ENCODE measurements at regions not wholly inside any gene's neighbourhood (a gene's known extent, or its start where the extent isn't known, plus 50 kb on each side); places are given as distances from the start of the nearest gene placed in this dataset.
"Not testable (repeated sequence)": the region's sequence is repeated elsewhere in the genome, so short reads cannot be mapped to it uniquely, and the experiment has no call there.

GRCh38 chr20:41783423-41784208 is 165.4 kb upstream of the CHD6 start:
- no peak for DNase-seq

DNA sequence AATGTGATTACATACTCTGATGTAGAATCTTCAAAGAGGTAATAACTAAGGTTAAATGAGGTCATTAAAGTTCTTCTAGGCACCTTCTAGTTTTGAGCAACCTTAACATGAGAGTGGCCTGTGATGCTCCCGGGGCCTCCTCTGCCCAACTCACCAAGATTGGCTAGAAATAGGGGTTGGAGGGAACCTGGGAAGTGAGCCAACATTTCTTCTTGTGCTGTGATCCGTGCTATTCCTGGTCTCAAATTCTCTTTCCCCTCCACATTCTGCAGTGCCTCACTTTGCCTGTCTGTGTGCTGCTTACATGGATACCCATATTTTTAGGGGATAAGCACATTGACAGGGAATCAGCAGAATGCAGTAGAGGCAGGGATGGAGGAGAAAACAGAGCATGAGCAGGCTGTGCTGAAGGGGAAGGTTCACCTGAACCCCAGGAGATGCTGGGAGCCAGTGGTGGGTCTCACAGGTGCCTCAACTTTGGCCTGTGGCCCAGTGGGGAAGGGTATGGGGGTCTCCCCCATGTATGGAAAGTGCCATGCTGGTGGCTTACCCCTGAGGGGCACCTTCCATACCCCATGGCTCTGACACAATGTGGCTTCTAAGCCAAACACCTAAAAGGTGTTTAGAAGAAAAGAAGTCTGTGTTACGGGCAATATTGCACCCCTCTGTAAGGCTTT is 164.7 kb upstream of the CHD6 start:
- no peak for DNase-seq

- DNase-seq, result no peak
These were observed 164.1 kb upstream of the CHD6 start for GRCh38 chr20:41782255-41782654.

DNA sequence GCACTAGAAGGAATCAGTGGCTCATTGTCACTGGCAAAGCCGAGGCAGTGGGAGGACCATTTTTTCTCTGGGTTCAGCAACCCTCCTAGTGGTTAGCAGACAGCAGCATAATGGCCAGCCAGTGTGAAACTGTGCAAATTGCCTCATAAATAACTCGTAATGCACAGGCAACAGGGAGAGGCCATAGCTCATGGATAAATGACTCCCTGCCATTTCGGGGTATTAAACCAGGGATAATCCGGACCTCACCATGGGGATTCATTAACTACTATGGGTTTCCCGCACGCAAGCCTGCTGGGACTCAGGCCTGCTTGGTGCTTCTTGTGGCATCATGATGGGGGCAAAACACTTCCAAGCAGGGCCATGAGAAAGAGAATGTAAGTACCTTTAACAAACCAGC is 158.2 kb upstream of the CHD6 start:
- DNase-seq, result no peak

DNA sequence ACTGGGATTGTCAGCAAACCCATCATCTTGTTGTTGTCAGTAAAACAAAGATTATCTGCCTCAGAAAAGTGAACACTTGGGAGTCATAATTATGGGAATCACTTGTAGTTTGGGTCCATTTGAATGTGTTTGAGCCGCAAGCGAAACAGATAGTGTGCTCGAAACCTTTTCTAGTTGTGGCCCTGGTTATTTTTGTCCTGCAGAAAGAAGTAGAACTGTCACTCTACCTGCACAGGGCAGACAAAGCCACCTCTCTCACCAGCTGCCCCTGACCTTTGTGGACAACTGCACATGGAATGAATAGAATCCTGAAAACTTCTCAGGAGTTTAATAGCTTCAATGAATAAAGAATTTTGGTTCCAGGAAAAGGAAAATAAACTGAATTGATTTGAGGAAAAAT is 156.1 kb upstream of the CHD6 start:
- no peak for DNase-seq

DNA sequence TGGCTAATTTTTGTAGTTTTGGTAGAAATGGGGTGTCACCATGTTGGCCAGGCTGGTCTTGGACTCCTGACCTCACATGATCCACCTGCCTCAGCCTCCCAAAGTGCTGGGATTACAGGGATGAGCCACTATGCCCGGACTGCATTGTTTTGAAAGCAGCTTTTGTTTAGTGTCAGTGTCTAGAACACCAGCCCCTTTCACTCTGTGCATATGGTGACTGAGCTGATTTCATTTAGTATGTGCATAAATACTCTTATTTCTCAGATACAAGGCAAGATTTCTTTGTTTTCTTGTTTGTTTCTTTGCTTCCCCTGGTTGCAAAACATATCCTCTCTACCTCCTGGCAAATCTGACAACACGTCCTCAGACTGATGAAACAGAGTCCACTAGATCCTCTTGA is 152.8 kb upstream of the CHD6 start:
- DNase-seq, result no peak

GRCh38 chr20:41770427-41770826 is 152.2 kb upstream of the CHD6 start:
- DNase-seq, result no peak

DNA sequence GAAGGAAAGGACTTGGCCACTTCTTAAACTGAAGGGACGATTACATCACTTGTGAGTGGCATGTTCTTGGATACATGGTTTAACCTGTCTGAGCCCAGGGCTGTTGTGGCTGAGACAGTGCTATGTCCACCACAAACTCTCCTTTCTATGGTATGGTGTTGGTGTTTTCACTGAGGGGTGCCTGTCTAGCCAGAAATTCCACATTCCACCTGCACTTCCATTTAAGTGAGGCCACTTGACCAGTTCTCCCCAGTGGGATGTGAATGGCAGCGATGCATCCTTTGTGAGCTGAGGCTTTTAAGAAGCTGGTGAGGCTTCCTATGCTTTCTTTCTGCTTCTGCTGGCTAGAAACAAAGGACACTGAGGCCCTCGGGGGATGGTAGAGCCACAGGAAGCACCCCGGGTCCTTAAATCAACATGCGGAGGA is 151.4 kb upstream of the CHD6 start:
- DNase-seq, result no peak

DNA sequence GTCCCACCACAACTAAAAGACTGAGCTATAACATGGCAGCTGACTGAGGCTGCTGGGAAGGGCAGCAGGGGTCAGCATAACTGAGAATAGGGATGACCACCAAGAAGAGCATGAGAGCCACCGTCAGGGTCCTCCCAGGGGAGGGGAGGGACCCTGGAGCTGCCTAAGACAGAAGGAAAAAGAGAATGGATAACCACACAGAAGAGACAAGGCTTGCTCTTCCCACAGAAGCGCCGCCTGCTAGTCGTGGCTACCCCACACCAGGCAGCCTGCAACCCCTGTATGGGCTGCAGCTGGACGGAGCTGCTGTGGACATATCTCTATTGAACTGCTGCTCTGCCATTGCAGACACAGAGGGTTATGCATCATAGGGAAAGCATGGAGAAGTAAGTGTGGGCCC is 132.0 kb upstream of the CHD6 start:
- DNase-seq, result no peak

DNA sequence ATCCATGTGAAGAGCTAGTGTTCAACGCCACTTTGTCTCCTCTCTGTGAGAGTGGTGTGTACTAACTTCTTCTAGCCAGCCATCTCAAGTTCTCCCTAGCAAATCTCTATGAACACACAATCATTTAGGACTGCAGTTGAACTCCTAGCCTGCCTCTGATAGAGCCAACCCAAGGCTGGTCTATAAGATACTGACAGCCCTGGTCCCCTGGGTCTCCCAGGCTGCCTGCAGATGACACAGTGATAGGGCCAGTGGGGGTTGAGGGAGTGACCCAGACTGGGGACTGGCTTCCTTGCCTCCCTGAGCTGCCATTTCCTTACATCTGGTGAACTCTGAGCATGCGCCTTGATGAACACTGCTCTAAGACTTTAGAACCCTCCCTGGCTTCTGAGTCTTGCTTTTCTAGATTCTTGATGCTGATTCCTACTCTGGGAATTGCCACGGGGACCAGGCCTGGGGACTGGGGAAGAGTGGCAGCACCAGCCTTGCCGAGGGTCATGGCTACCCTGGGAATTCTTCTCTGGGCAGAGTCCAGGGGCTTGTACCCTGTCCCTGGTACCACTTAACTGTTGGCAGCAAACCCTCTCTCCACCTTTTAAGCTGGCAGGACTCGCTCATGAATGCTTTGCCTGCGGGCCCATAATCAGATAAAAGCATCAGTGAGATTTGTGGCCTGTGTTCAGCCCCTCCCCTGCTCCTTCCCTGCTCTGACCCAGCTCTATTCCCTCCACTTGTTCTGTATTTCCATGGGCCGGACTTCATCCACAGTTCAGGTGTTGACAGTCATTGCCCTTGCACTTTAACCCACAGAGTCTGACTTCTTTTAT is 130.8 kb upstream of the CHD6 start:
- no peak for DNase-seq

- no peak for DNase-seq
These were observed 129.9 kb upstream of the CHD6 start for GRCh38 chr20:41748051-41748450.

DNA sequence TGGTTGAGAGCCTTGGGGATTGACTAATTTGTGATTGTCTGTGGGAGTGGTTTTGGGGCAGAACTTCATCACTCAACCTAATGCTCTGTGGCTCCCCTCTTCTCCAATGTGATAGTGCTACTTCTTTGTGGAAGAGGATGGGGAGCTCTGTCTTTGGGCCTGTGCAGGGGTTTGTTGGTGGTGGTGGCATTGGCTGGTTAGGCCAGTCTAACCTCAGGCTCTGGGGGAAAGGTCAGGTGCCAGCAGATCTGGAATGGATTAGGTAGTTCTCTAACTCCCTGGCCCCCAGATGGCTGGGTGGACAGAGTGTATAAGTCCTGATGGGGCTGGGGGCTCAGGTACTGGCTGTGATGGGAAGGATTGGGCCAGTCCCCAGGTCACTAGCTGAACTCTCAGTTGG is 129.0 kb upstream of the CHD6 start:
- no peak for DNase-seq

GRCh38 chr20:41746635-41747034 is 128.5 kb upstream of the CHD6 start:
- no peak for DNase-seq

GRCh38 chr20:41738604-41739206 is 120.5 kb upstream of the CHD6 start:
- DNase-seq, result peak; percentile 15

DNA sequence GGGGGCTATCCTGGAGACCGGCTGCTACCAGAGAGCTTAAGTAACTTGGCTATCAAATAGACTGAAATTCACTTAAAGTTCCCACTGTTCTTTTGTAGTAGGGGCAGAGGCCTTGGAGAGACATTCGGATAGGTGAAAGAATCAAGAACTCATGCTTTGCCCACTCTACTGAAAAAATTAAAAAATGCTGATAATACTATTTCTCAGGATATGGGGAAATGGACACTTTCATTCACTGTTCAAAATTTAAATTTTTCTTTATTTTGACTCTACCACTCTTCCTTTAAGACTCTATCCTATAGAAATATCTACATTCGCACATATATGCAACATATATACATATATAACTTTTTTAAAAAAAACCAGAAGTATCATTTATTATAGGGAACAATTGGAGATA is 117.8 kb upstream of the CHD6 start:
- no peak for DNase-seq

DNA sequence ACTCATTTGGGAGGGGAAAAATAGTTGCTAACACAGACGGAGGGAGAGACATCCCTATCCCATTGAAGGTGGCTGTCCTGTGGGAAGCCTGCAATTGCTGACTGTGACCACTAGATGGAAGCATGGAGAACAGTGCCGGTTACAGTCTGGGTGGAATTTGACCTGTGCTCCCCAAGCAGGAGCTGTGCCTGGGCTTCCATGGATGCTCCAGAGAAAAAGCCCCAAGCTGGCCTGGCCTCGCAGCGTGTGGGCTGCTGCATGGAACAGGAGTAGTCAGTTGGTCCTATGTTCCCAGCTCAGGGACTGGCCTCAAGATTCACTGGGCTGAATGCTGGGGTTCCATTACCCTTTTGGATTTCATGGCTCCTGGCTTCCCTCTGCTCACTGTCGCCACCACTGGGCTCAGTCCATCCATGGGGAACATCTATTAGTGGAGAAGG is 116.3 kb upstream of the CHD6 start:
- DNase-seq, result peak; percentile 10

- no peak for DNase-seq
These were observed 115.0 kb upstream of the CHD6 start for GRCh38 chr20:41733151-41733550.

DNA sequence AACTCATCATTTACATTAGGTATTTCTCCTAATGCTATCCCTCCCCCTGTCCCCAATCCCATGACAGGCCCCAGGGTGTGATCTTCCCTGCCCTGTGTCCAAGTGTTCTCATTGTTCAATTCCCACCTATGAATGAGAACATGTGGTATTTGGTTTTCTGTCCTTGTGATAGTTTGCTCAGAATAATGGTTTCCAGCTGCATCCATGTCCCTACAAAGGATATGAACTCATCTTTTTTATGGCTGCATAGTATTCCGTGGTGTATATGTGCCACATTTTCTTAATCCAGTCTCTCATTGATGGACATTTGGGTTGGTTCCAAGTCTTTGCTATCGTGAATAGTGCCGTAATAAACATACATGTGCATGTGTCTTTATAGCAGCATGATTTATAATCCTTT is 113.0 kb upstream of the CHD6 start:
- not testable (repeated sequence) for DNase-seq

DNA sequence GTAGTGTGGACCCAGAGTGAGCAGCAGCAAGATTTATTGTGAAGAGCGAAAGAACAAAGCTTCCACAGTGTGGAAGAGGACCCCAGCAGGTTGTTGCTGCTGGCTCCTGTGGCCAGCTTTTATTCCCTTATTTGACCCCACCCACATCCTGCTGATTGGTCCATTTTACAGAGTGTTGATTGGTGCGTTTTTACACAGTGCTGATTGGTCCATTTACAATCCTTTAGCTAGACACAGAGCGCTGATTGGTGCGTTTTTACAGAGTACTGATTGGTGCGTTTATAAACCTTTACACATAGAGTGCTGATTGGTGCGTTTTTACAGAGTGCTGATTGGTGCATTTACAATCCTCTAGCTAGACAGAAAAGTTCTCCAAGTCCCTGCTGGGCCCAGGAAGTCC is 109.5 kb upstream of the CHD6 start:
- not testable (repeated sequence) for DNase-seq

DNA sequence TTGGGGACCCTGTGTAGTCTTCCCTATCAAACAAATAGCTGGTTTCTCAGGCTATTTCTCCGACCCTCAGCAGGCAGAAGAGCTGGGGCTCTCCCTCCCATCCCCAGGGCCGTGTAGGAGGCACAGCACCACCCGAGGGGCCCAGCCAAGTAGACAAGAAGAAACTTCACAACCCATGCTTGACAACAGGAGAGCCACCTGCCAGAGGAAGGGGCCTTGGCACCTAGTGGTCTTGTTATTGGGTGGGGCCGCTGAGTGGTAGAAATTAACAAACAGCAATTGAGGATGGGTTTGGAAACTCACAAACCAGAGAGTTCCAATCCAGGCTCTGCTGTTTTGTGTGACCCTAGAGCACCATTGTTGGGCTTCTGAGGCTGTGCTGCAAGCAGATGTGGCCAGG is 108.5 kb upstream of the CHD6 start:
- DNase-seq, result no peak

GRCh38 chr20:41719151-41719550 is 101.0 kb upstream of the CHD6 start:
- no peak for DNase-seq

DNA sequence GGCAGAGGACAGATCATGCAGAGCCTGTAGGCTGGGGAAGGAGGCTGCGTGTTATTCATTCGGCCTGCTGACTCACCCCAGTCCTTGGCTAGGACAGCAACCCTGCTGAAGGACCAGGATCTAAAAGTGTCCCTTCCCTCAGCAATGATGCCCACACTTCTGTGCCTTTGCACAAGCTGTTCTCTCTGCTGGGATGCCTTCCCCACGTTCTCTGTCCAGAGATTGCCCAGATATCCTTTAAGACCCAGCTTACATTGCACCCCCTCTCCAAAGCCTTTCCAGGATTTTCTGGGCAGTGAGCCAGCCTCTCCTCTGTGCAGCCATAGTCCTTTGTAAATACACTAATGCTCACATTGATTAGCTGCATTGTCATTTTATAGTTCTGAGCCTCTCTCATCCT is 99.3 kb upstream of the CHD6 start:
- peak; percentile 85 for DNase-seq

GRCh38 chr20:41716911-41717310 is 98.7 kb upstream of the CHD6 start:
- no peak for DNase-seq
